ENCODE measurements at regions not wholly inside any gene's neighbourhood (a gene's known extent, or its start where the extent isn't known, plus 50 kb on each side); places are given as distances from the start of the nearest gene placed in this dataset.

GRCh38 chr4:149988087-149988410 is 90.2 kb upstream of the DCLK2 start:
- H3K4me3 ChIP-seq (ENCODE audit: low read depth, low read length), result no peak overlapping the region
- no peak for TF ChIP-seq CTCF (conservative IDR thresholded peaks at IDR 0.05; ENCODE audit: low read depth, low read length)
- no peak for DNase-seq (ENCODE audit: low read depth)

GRCh38 chr4:149993030-149993429 is 85.2 kb upstream of the DCLK2 start:
- H3K4me3 ChIP-seq (ENCODE audit: low read depth, low read length), result no peak overlapping the region
- TF ChIP-seq CTCF (conservative IDR thresholded peaks at IDR 0.05; ENCODE audit: low read depth, low read length), result no peak
- DNase-seq (ENCODE audit: low read depth), result no peak

- DNase-seq (ENCODE audit: low read depth), result no peak
- TF ChIP-seq CTCF (conservative IDR thresholded peaks at IDR 0.05; ENCODE audit: low read depth, low read length), result no peak
- H3K4me3 ChIP-seq (ENCODE audit: low read depth, low read length), result no peak overlapping the region
These were observed 83.0 kb upstream of the DCLK2 start for GRCh38 chr4:149995134-149995756.

- peak overlapping the region; percentile 6 for H3K4me3 ChIP-seq (ENCODE audit: low read depth, low read length)
- TF ChIP-seq CTCF (conservative IDR thresholded peaks at IDR 0.05; ENCODE audit: low read depth, low read length), result no peak
- DNase-seq (ENCODE audit: low read depth), result peak; percentile 70
These were observed 80.3 kb upstream of the DCLK2 start for GRCh38 chr4:149997881-149998421.

GRCh38 chr4:149999485-150000074 is 78.7 kb upstream of the DCLK2 start:
- no peak for DNase-seq (ENCODE audit: low read depth)

GRCh38 chr4:150001815-150002214 is 76.4 kb upstream of the DCLK2 start:
- no peak overlapping the region for H3K4me3 ChIP-seq (ENCODE audit: low read depth, low read length)
- no peak for DNase-seq (ENCODE audit: low read depth)
- no peak for TF ChIP-seq CTCF (conservative IDR thresholded peaks at IDR 0.05; ENCODE audit: low read depth, low read length)

More at GRCh38 chr4:149999485-150000074, 78.7 kb upstream of the DCLK2 start:
- TF ChIP-seq CTCF (conservative IDR thresholded peaks at IDR 0.05; ENCODE audit: low read depth, low read length), result peak; percentile 81
- no peak overlapping the region for H3K4me3 ChIP-seq (ENCODE audit: low read depth, low read length)

GRCh38 chr4:150002561-150002960 is 75.7 kb upstream of the DCLK2 start:
- no peak overlapping the region for H3K4me3 ChIP-seq (ENCODE audit: low read depth, low read length)
- no peak for TF ChIP-seq CTCF (conservative IDR thresholded peaks at IDR 0.05; ENCODE audit: low read depth, low read length)
- no peak for DNase-seq (ENCODE audit: low read depth)

All from epithelial cell of proximal tubule (primary cell).